HG03175 (cell line): ENCODE measurements at regions not wholly inside any gene's neighbourhood (a gene's known extent, or its start where the extent isn't known, plus 50 kb on each side); places are given as distances from the start of the nearest gene placed in this dataset.

Source experiments
- ATAC-seq: cut with Tn5 transposase; IDR thresholded peaks from one replicate; pipeline ENCODE4 v1.9.1; 2021; ENCODE audit warnings: mild to moderate bottlenecking, moderate library complexity; ENCODE audit not compliant: unreplicated experiment

GRCh38 chr2:120526997-120527945 is 181.3 kb downstream of the INHBB start:
- no peak for ATAC-seq

GRCh38 chr2:120528051-120528692 is 182.2 kb downstream of the INHBB start:
- no peak for ATAC-seq

GRCh38 chr2:120528693-120529076 is 182.7 kb downstream of the INHBB start:
- no peak for ATAC-seq

GRCh38 chr2:120530781-120531180 is 184.8 kb downstream of the INHBB start:
- ATAC-seq: no peak

GRCh38 chr2:120531365-120531764 is 185.4 kb downstream of the INHBB start:
- no peak for ATAC-seq

- no peak for ATAC-seq
These were observed 186.1 kb downstream of the INHBB start for GRCh38 chr2:120531863-120532600.

- no peak for ATAC-seq
These were observed 187.7 kb downstream of the INHBB start for GRCh38 chr2:120533625-120534024.

- no peak for ATAC-seq
These were observed 188.5 kb downstream of the INHBB start for GRCh38 chr2:120534457-120534856.

- ATAC-seq: no peak
These were observed 189.1 kb downstream of the INHBB start for GRCh38 chr2:120535081-120535480.

- no peak for ATAC-seq
These were observed 190.2 kb downstream of the INHBB start for GRCh38 chr2:120536141-120536540.

GRCh38 chr2:120538691-120539423 is 192.9 kb downstream of the INHBB start:
- no peak for ATAC-seq

GRCh38 chr2:120539424-120539936 is 193.5 kb downstream of the INHBB start:
- no peak for ATAC-seq

GRCh38 chr2:120539937-120540718 is 194.2 kb downstream of the INHBB start:
- ATAC-seq: no peak

- ATAC-seq: no peak
These were observed 194.7 kb upstream of the GLI2 start for GRCh38 chr2:120540719-120541552.

GRCh38 chr2:120541553-120541932 is 194.1 kb upstream of the GLI2 start:
- ATAC-seq: no peak

GRCh38 chr2:120541972-120542670 is 193.5 kb upstream of the GLI2 start:
- ATAC-seq: no peak

GRCh38 chr2:120542911-120543527 is 192.6 kb upstream of the GLI2 start:
- ATAC-seq: no peak

GRCh38 chr2:120543899-120544298 is 191.8 kb upstream of the GLI2 start:
- no peak for ATAC-seq
